Activated naive CD4-positive, alpha-beta T cell treated with anti-CD3 and anti-CD28 coated beads, Interleukin-2, amount 10 ng/mL, durations not matched to agents 7 days and 5 days (primary cell): ENCODE measurements at regions not wholly inside any gene's neighbourhood (a gene's known extent, or its start where the extent isn't known, plus 50 kb on each side); places are given as distances from the start of the nearest gene placed in this dataset.

ENCODE experiments used
- CTCF ChIA-PET: fragments of 350-600 bp; sonication (Branson Sonifier 250); formaldehyde crosslinking; loops from one replicate; lab custom pipeline; 2021; ENCODE audit warnings: antibody characterized with exemption; lab: Charles Lee
- DNase-seq: peaks from one replicate; pipeline ENCODE4 v3.0.0-alpha.2; 2020
- H3K27ac Mint-ChIP-seq: one replicate; pipeline ENCODE4 v1.8.0; 2021; ENCODE audit warnings: mild to moderate bottlenecking, moderate library complexity, mixed read lengths
- H3K27me3 Mint-ChIP-seq: one replicate; pipeline ENCODE4 v1.8.0; 2021; ENCODE audit warnings: mild to moderate bottlenecking, mixed read lengths
- H3K36me3 Mint-ChIP-seq: one replicate; pipeline ENCODE4 v1.8.0; 2021; ENCODE audit warnings: mixed read lengths
- H3K4me1 Mint-ChIP-seq: one replicate; pipeline ENCODE4 v1.8.0; 2021; ENCODE audit warnings: mixed read lengths
- H3K4me3 Mint-ChIP-seq: one replicate; pipeline ENCODE4 v1.8.0; 2021; ENCODE audit warnings: mild to moderate bottlenecking, moderate library complexity, mixed read lengths
- H3K9me3 Mint-ChIP-seq: one replicate; pipeline ENCODE4 v1.8.0; 2021; ENCODE audit warnings: mixed read lengths

DNA sequence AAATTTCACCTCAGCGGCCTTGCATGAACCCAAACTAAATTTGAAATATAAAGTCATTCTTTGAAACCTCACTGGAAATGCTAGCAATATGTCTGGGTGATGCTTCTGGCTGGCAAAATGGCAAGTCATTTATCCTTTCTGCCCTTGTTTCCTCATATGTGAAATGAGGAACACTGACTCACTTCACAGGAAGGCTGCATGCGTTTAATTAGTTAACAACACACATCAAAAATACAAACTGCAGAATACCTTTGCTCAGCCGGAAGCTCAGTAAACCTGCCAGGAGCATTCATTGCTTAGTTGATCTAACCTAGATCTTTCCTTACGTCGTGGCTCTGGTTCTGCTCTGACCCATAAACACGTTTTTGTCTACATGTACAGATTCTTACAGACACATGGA, 214.2 kb upstream of the ACVR2A start:
- Mint-ChIP-seq H3K36me3 (peaks cover 3% of the 10 kb centered on the region), H3K9me3 (no peaks in the 10 kb centered on the region), H3K27ac (peak overlapping the region; percentile 84), H3K4me1 (peaks cover 8% of the 10 kb centered on the region), H3K27me3 (no peaks in the 10 kb centered on the region), H3K4me3 (no peak overlapping the region)
- DNase-seq: no peak
- CTCF ChIA-PET: interaction anchor here (0.6 kb wide), 1 partner anchor 25 kb away, joined by 3 read pairs; no protein-coding TSS in a partner anchor

DNA sequence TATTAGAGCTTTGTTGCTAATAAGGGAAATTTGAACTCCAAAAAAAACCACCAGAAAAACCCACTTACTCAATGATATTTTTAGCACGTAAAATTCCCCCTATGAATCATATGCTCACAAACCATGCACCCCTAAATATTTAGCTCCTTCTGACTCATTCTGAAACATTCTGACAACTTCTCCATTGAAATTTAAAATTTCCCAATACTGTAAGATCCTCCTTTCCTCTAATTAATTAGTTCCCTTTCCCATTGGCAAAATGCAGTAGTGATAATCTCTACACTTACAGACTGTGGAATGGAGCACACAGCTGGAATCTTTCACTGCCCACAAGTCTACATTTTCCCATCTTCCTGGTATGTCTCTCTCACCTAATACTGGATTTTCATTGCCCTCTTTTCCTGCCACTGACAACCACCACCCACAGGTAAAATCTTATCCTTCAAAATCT, 215.8 kb upstream of the ACVR2A start:
- CTCF ChIA-PET: no interaction called here
- Mint-ChIP-seq H3K27me3 (no peaks in the 10 kb centered on the region), H3K27ac (no peak overlapping the region), H3K4me3 (no peak overlapping the region), H3K9me3 (peaks cover 2% of the 10 kb centered on the region), H3K36me3 (peaks cover 3% of the 10 kb centered on the region), H3K4me1 (peaks cover 16% of the 10 kb centered on the region)
- DNase-seq: no peak

DNA sequence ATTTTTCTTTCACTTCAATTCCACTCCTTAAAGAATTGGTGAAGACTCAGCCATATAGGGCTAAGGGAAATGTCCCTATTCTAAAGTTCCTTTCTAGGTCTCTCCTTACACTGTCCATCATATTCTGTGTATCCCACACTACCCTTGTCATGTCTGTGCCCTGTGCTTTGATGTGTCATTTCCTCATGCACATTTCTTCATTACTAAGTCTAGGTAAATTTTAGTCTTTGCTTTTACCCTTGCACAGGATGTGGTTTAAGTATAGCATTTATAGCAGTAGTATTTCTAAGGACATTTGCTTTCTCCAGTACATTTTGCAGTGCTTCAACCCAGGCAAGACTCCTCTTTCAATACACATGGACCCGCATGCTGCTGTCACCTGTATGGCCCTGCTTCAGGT, 221.5 kb upstream of the ACVR2A start:
- Mint-ChIP-seq H3K4me1 (peaks cover 26% of the 10 kb centered on the region), H3K27me3 (no peaks in the 10 kb centered on the region), H3K36me3 (no peaks in the 10 kb centered on the region), H3K9me3 (peaks cover 3% of the 10 kb centered on the region), H3K27ac (peak overlapping the region; percentile 79), H3K4me3 (no peak overlapping the region)
- CTCF ChIA-PET: no interaction called here
- DNase-seq: peak; percentile 38

GRCh38 chr2:147621656-147622197, 223.1 kb upstream of the ACVR2A start:
- H3K27me3 Mint-ChIP-seq: no peaks in the 10 kb centered on the region
- no peak overlapping the region for H3K4me3 Mint-ChIP-seq
- H3K36me3 Mint-ChIP-seq: no peaks in the 10 kb centered on the region
- no peak overlapping the region for H3K27ac Mint-ChIP-seq
- H3K9me3 Mint-ChIP-seq: peaks cover 3% of the 10 kb centered on the region
- no peak for DNase-seq
- CTCF ChIA-PET: no interaction called here
- peaks cover 26% of the 10 kb centered on the region for H3K4me1 Mint-ChIP-seq

- peaks cover 24% of the 10 kb centered on the region for H3K4me1 Mint-ChIP-seq
- no peaks in the 10 kb centered on the region for H3K36me3 Mint-ChIP-seq
- CTCF ChIA-PET: interaction anchor here (1.1 kb wide), 1 partner anchor 42 kb away, joined by 3 read pairs; no protein-coding TSS in a partner anchor
- no peak overlapping the region for H3K4me3 Mint-ChIP-seq
- H3K9me3 Mint-ChIP-seq: peaks cover 3% of the 10 kb centered on the region
- no peaks in the 10 kb centered on the region for H3K27me3 Mint-ChIP-seq
- DNase-seq: no peak
- no peak overlapping the region for H3K27ac Mint-ChIP-seq
Observed at GRCh38 chr2:147619808-147620207, 225.0 kb upstream of the ACVR2A start.

GRCh38 chr2:147615726-147616125, 229.1 kb upstream of the ACVR2A start:
- no peaks in the 10 kb centered on the region for H3K27me3 Mint-ChIP-seq
- no peaks in the 10 kb centered on the region for H3K9me3 Mint-ChIP-seq
- H3K4me1 Mint-ChIP-seq: no peaks in the 10 kb centered on the region
- CTCF ChIA-PET: no interaction called here
- no peaks in the 10 kb centered on the region for H3K36me3 Mint-ChIP-seq
- DNase-seq: no peak
- no peak overlapping the region for H3K4me3 Mint-ChIP-seq
- no peak overlapping the region for H3K27ac Mint-ChIP-seq

GRCh38 chr2:147614979-147615470, 229.8 kb upstream of the ACVR2A start:
- H3K27me3 Mint-ChIP-seq: no peaks in the 10 kb centered on the region
- DNase-seq: no peak
- H3K9me3 Mint-ChIP-seq: no peaks in the 10 kb centered on the region
- no peak overlapping the region for H3K27ac Mint-ChIP-seq
- no peaks in the 10 kb centered on the region for H3K4me1 Mint-ChIP-seq
- no peaks in the 10 kb centered on the region for H3K36me3 Mint-ChIP-seq
- CTCF ChIA-PET: no interaction called here
- H3K4me3 Mint-ChIP-seq: no peak overlapping the region

- no peaks in the 10 kb centered on the region for H3K36me3 Mint-ChIP-seq
Observed at GRCh38 chr2:147614471-147614870, 230.4 kb upstream of the ACVR2A start.

DNA sequence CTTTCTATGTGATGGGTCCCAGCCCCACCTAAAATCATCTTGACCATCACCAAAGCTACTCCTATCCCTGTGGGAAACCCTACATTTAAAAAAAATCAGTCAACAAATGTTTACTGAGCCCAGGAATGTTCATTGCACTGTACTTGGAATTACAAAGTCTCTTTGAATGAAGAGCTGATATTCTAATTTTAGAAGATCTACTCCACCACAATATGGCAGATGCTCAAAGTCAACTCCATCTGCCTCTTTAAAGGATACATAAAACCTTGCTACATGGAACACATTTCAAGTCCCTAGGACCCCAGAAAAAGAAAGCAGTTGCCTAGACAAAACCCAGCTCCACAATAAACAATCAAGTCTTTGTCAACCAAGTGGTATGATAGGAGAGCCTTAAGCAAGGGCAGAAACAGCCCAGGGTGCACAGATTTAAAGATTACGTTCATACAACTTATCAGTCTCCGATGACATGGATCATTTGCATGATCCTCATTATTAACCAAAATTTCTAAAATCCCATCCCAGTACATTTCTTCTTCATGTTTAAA, 234.3 kb upstream of the ACVR2A start:
- Mint-ChIP-seq H3K9me3 (no peaks in the 10 kb centered on the region), H3K4me3 (no peak overlapping the region), H3K27ac (no peak overlapping the region), H3K27me3 (peaks cover 4% of the 10 kb centered on the region), H3K36me3 (no peaks in the 10 kb centered on the region), H3K4me1 (no peaks in the 10 kb centered on the region)
- no peak for DNase-seq
- CTCF ChIA-PET: interaction anchor here (1.2 kb wide), 1 partner anchor 24 kb away, joined by 3 read pairs; no protein-coding TSS in a partner anchor

More at GRCh38 chr2:147614471-147614870, 230.4 kb upstream of the ACVR2A start:
- no peak for DNase-seq
- Mint-ChIP-seq H3K4me3 (no peak overlapping the region), H3K4me1 (no peaks in the 10 kb centered on the region), H3K27ac (no peak overlapping the region), H3K27me3 (no peaks in the 10 kb centered on the region), H3K9me3 (no peaks in the 10 kb centered on the region)
- CTCF ChIA-PET: no interaction called here

DNA sequence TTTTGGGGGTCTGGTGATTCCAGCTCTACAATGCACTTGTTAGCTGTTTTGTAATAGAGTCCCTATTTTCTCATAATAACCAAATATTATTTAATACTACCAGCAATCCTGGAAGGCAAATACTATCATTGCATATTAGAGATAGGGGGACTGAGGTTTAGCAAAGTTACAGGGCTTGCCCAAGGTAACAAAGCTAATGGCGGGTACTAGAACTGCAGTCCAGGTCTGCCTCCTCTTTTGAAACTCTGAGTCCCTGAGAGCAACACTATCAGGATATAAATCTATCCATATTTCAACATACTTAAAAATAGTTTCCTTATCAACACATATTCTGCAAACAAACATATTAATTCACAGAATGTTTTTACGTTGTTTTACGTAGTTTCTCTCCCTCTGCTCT, 235.5 kb upstream of the ACVR2A start:
- CTCF ChIA-PET: interaction anchor here (0.6 to 1.2 kb wide), 3 partner anchors 8 to 257 kb away, joined by 3 read pairs; no protein-coding TSS in a partner anchor
- Mint-ChIP-seq H3K27ac (no peak overlapping the region), H3K36me3 (no peaks in the 10 kb centered on the region), H3K4me3 (no peak overlapping the region), H3K9me3 (no peaks in the 10 kb centered on the region), H3K27me3 (peaks cover 4% of the 10 kb centered on the region), H3K4me1 (no peaks in the 10 kb centered on the region)
- DNase-seq: no peak

DNA sequence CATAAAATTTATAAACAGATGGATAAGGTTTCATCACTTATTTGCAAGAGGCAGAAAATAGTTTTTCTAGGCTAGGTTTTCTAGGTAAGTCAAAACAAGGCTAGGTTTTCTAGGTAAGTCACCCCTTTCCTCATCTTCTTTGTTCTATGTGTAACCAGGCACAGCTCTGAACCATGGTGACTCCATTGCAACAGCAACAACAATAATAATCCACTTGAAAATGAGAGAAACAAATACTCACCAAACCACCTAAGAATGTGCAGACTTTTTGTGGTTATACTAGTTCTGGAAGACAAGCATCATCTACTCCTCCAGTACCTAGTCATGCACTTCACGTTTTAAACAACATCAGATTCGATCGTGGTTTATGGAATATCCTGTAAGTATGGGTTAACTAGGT, 237.4 kb upstream of the ACVR2A start:
- Mint-ChIP-seq H3K4me3 (no peak overlapping the region), H3K27ac (no peak overlapping the region), H3K9me3 (peaks cover 2% of the 10 kb centered on the region), H3K27me3 (peaks cover 4% of the 10 kb centered on the region), H3K36me3 (no peaks in the 10 kb centered on the region), H3K4me1 (no peaks in the 10 kb centered on the region)
- CTCF ChIA-PET: no interaction called here
- DNase-seq: no peak

DNA sequence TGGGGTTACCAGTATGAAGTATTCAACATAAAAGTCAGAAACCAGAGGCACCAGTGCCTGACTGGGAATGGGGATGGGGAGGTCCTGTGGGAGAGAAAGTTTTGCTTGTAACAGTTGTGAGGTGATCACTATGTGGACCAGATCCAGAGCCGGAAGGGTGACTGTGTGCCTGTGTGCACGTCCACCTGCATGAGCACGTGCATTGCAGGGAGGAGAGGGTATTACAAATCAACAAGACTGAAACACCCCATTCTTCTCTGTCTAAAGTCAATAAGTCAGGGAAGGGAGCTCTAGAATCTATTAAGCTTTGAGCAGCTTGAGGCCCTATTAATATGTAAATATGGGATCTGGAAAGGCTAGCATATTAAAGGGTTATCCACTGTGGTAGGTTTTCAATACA, 241.0 kb upstream of the ACVR2A start:
- peaks cover 4% of the 10 kb centered on the region for H3K9me3 Mint-ChIP-seq
- no peak overlapping the region for H3K27ac Mint-ChIP-seq
- no peak for DNase-seq
- CTCF ChIA-PET: no interaction called here
- H3K36me3 Mint-ChIP-seq: peaks cover 1% of the 10 kb centered on the region
- peaks cover 7% of the 10 kb centered on the region for H3K27me3 Mint-ChIP-seq
- H3K4me1 Mint-ChIP-seq: no peaks in the 10 kb centered on the region
- no peak overlapping the region for H3K4me3 Mint-ChIP-seq

DNA sequence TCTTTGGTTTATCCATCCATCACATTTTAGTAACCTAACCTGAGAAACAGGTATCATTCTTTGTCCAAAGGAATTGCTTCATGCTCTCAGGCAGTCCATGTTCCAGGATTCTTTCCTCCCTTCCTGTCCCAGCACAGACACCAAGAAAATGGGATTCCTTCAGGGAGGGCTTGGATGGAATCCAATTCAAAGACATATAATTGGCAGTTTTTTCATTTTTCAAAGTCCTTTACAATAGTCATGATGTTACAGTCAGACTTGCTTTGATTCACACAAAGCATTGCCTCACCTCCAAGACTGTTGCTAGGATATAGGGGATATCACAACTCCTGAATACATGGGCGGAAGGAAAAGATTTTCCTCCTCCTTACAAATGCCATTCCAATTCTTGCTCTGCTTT, 241.4 kb upstream of the ACVR2A start:
- no peak overlapping the region for H3K27ac Mint-ChIP-seq
- no peaks in the 10 kb centered on the region for H3K4me1 Mint-ChIP-seq
- CTCF ChIA-PET: no interaction called here
- peaks cover 5% of the 10 kb centered on the region for H3K27me3 Mint-ChIP-seq
- peaks cover 4% of the 10 kb centered on the region for H3K9me3 Mint-ChIP-seq
- DNase-seq: no peak
- H3K36me3 Mint-ChIP-seq: peaks cover 1% of the 10 kb centered on the region
- H3K4me3 Mint-ChIP-seq: no peak overlapping the region

DNA sequence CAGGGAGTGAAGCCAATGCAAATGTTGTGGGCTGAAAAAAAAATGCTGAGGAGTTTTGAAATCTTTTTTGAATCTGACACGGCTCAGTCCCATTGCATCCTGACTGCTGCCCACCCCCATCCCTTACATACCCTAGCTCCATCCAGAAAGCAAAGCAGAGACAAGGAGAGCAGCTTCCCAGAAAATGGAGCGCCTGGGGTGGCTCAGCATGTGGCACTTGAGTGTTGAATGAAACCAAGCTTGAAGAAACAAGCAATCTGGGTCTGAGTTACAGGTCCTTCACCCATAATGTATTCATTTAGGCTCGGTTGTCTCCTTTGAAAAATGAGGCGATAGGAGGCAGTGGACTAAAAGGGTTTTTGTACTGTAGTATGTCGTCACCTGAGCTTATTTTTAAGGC, 244.2 kb upstream of the ACVR2A start:
- no peaks in the 10 kb centered on the region for H3K4me1 Mint-ChIP-seq
- H3K9me3 Mint-ChIP-seq: peaks cover 4% of the 10 kb centered on the region
- peaks cover 5% of the 10 kb centered on the region for H3K27me3 Mint-ChIP-seq
- H3K36me3 Mint-ChIP-seq: peaks cover 1% of the 10 kb centered on the region
- DNase-seq: no peak
- no peak overlapping the region for H3K27ac Mint-ChIP-seq
- H3K4me3 Mint-ChIP-seq: no peak overlapping the region
- CTCF ChIA-PET: no interaction called here

DNA sequence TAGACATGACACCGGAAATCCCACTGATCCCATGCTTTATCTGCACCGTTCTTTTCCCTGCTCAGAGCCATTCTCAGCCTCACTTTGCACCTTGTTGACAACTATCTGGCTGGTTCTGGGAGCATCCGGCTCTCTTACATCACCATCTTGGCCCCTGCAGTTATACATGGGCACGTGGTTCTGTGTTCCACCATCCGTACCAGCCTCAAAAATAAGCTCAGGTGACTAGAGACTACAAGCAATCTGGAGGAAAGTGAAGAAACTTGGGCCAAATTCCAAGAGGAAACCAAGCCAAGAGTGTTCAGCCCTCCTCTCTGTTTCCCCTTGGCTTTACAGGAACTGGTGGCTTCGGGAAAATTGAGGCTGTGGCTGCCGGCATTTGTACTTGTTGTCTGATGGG, 244.6 kb upstream of the ACVR2A start:
- Mint-ChIP-seq H3K36me3 (peaks cover 1% of the 10 kb centered on the region), H3K4me1 (no peaks in the 10 kb centered on the region), H3K27ac (no peak overlapping the region), H3K27me3 (peaks cover 5% of the 10 kb centered on the region), H3K9me3 (peaks cover 4% of the 10 kb centered on the region), H3K4me3 (no peak overlapping the region)
- CTCF ChIA-PET: no interaction called here
- DNase-seq: no peak
